ENCODE measurements at regions not wholly inside any gene's neighbourhood (a gene's known extent, or its start where the extent isn't known, plus 50 kb on each side); places are given as distances from the start of the nearest gene placed in this dataset.
"Not testable (repeated sequence)": the region's sequence is repeated elsewhere in the genome, so short reads cannot be mapped to it uniquely, and the experiment has no call there.

GRCh38 chr2:90324672-90325071 lies 1633.2 kb downstream of the RPIA start:
- not testable (repeated sequence) for TF ChIP-seq POLR2A (IDR thresholded peaks at IDR 0.05; ENCODE audit: low read depth, low read length); POLR2AphosphoS5 (IDR thresholded peaks at IDR 0.05; ENCODE audit: low read depth, low read length); TAF1 (IDR thresholded peaks at IDR 0.05; ENCODE audit: low read depth, low read length); PAX5 (IDR thresholded peaks at IDR 0.05; ENCODE audit: insufficient read depth, low read length, severe bottlenecking); SPI1 (IDR thresholded peaks at IDR 0.05; ENCODE audit: low read depth, low read length)
